ENCODE measurements at regions not wholly inside any gene's neighbourhood (a gene's known extent, or its start where the extent isn't known, plus 50 kb on each side); places are given as distances from the start of the nearest gene placed in this dataset.

- DNase-seq (ENCODE audit: low read depth): no peak
- H3K4me3 ChIP-seq (ENCODE audit: low read depth, low read length): no peak overlapping the region
- TF ChIP-seq, protein P1, sequence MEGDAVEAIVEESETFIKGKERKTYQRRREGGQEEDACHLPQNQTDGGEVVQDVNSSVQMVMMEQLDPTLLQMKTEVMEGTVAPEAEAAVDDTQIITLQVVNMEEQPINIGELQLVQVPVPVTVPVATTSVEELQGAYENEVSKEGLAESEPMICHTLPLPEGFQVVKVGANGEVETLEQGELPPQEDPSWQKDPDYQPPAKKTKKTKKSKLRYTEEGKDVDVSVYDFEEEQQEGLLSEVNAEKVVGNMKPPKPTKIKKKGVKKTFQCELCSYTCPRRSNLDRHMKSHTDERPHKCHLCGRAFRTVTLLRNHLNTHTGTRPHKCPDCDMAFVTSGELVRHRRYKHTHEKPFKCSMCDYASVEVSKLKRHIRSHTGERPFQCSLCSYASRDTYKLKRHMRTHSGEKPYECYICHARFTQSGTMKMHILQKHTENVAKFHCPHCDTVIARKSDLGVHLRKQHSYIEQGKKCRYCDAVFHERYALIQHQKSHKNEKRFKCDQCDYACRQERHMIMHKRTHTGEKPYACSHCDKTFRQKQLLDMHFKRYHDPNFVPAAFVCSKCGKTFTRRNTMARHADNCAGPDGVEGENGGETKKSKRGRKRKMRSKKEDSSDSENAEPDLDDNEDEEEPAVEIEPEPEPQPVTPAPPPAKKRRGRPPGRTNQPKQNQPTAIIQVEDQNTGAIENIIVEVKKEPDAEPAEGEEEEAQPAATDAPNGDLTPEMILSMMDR (IDR thresholded peaks at IDR 0.05; ENCODE audit: low read depth, low read length): no peak
- no peak for TF ChIP-seq MYC (IDR thresholded peaks at IDR 0.05; ENCODE audit: low read depth, low read length)
- no peak for TF ChIP-seq MAX (IDR thresholded peaks at IDR 0.05; ENCODE audit: low read depth, low read length)
- no peak for TF ChIP-seq POLR2A (IDR thresholded peaks at IDR 0.05; ENCODE audit: extremely low read depth, insufficient read length)
These were observed 206.0 kb upstream of the PREP start for GRCh38 chr6:105608711-105609374.

DNA sequence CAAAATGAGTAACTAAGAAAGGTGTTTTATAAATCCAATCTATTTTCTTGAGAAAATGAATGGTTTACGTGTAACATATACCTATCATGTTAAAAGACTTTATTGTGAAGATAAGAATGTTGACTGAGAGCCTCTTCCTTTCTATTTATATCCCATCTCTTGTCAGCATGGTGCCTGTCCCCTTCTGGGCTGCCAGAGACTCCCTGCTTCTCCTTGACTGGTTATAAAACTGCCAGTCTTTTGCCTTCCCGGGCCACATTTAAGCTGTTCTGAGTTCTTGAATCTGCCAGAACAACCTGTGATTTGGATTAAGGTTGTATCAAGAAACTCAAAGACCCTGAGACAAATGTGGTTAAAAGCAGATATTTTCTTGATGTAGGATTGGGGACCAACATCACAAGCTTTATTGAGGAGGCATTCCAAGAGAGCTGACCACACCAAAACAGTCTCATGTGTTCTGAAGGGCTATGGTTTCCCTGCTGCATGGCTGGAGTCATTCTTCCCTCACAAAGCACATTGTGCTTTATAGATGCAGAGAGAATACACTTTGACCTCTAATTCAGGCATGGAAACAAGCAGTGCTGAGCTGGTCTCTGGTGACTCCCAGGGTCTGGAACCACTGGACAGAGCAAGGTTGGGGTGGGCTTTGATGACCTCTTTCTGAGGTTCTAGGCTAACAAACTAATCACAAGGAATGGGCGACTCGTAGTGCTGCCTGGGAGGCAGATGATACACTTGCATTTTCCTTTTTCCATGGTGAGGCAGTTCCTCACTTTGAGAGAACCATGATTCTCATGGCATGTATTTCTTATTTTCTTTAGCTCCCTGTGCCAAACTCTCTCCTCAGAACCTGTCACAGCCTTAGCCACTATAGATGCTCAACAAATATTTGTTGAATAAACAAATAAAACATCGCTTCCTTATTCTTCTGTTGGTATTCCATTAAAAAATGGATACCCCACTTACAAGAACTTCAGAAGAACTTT is 205.0 kb upstream of the PREP start:
- DNase-seq (ENCODE audit: low read depth): no peak
- TF ChIP-seq, protein P1 (IDR thresholded peaks at IDR 0.05; ENCODE audit: low read depth, low read length): no peak
- TF ChIP-seq POLR2A (IDR thresholded peaks at IDR 0.05; ENCODE audit: extremely low read depth, insufficient read length) (no peak), MAX (IDR thresholded peaks at IDR 0.05; ENCODE audit: low read depth, low read length) (no peak), MYC (IDR thresholded peaks at IDR 0.05; ENCODE audit: low read depth, low read length) (no peak)
- no peak overlapping the region for H3K4me3 ChIP-seq (ENCODE audit: low read depth, low read length)

DNA sequence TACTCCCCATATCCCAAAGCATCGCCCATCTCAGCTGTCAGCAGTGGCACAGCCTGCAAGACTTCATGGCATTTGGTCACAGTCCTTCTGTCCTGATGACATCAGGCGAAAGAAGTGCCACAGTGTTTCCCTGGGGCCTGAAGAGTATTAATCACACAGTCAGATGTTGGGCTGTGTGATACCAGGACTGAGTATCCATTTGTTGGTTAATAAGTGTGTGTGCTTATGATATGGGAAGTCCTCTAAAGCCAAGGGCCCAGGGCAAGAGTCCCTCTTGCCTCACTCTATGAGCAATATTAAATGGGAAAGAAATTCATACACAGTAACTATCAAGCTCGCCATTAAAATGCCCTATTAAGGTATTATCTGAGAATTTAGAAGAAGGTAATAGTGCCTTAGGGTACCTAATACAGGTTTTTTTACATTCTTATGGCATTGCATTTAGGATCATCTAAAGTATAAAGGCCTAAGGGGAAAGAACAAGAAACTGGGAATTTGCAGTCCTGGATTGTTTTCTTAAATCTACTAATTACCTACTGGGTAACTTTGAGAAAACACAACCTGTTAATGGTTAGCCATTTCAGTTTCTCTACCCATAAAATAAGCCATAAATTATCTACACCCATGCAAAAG is 204.1 kb upstream of the PREP start:
- no peak for DNase-seq (ENCODE audit: low read depth)
- no peak for TF ChIP-seq POLR2A (IDR thresholded peaks at IDR 0.05; ENCODE audit: extremely low read depth, insufficient read length)
- TF ChIP-seq MAX (IDR thresholded peaks at IDR 0.05; ENCODE audit: low read depth, low read length): no peak
- TF ChIP-seq MYC (IDR thresholded peaks at IDR 0.05; ENCODE audit: low read depth, low read length): no peak
- TF ChIP-seq, protein P1 (IDR thresholded peaks at IDR 0.05; ENCODE audit: low read depth, low read length): no peak
- H3K4me3 ChIP-seq (ENCODE audit: low read depth, low read length): no peak overlapping the region

GRCh38 chr6:105604587-105604884 is 201.7 kb upstream of the PREP start:
- TF ChIP-seq MYC (IDR thresholded peaks at IDR 0.05; ENCODE audit: low read depth, low read length) (no peak), MAX (IDR thresholded peaks at IDR 0.05; ENCODE audit: low read depth, low read length) (no peak), POLR2A (IDR thresholded peaks at IDR 0.05; ENCODE audit: extremely low read depth, insufficient read length) (no peak)
- TF ChIP-seq, protein P1 (IDR thresholded peaks at IDR 0.05; ENCODE audit: low read depth, low read length): no peak
- no peak overlapping the region for H3K4me3 ChIP-seq (ENCODE audit: low read depth, low read length)
- no peak for DNase-seq (ENCODE audit: low read depth)

DNA sequence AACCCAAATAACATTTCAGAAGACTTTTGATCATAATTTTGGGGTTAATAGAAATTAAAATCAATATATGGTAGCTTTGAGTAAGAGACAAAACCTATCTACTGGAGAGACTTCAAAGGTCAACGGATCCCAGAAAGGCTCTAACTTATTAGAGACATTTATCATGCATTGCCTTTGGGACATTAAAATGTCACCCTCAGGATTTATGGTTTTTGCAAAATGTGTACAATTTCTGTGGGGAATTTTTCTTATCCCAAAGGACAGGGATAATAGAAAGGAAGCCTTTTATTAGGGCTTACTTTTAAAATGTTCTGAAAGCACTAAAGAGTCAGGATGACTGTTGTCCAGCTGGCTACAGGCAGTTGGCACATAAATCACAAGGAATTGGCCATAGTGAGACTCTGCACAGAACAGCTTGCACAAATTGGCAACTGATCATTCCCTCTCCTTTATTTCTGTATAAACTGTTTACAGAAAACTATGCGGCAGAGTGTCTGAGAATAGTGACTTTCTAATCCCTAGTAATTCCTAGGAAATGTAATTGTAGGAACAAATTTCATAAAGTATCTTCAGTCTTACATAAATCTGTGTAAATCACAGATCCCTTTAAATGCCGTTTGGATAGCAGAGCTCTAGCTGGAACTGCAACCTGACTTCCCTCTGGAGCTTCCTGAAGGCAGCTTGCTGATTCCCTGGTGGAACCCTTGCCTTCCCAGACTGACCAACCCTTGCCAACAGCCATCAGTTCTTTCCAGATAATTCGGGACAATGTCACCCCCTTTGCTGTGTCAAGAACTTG is 201.1 kb upstream of the PREP start:
- no peak overlapping the region for H3K4me3 ChIP-seq (ENCODE audit: low read depth, low read length)
- TF ChIP-seq, protein P1 (IDR thresholded peaks at IDR 0.05; ENCODE audit: low read depth, low read length): no peak
- TF ChIP-seq MAX (IDR thresholded peaks at IDR 0.05; ENCODE audit: low read depth, low read length) (no peak), POLR2A (IDR thresholded peaks at IDR 0.05; ENCODE audit: extremely low read depth, insufficient read length) (no peak), MYC (IDR thresholded peaks at IDR 0.05; ENCODE audit: low read depth, low read length) (no peak)
- DNase-seq (ENCODE audit: low read depth): no peak
